GM12865 (cell line): ENCODE measurements at regions not wholly inside any gene's neighbourhood (a gene's known extent, or its start where the extent isn't known, plus 50 kb on each side); places are given as distances from the start of the nearest gene placed in this dataset.

ENCODE experiments used
- DNase-seq: peaks from one replicate; pipeline ENCODE4 v3.0.0; 2010; ENCODE audit warnings: low read depth
- H3K4me3 ChIP-seq: 2 replicates; pipeline ENCODE4 v1.5.1; 2011; ENCODE audit warnings: mild to moderate bottlenecking, low read depth, low read length, control low read depth
- TF ChIP-seq, protein P1 (sequence below): IDR thresholded peaks from 2 replicates; pipeline ENCODE4 v1.5.1; 2011; ENCODE audit warnings: low read length, control low read depth, low read depth, inconsistent platforms; ENCODE audit not compliant: insufficient read depth; ENCODE audit errors: missing control alignments

DNA sequence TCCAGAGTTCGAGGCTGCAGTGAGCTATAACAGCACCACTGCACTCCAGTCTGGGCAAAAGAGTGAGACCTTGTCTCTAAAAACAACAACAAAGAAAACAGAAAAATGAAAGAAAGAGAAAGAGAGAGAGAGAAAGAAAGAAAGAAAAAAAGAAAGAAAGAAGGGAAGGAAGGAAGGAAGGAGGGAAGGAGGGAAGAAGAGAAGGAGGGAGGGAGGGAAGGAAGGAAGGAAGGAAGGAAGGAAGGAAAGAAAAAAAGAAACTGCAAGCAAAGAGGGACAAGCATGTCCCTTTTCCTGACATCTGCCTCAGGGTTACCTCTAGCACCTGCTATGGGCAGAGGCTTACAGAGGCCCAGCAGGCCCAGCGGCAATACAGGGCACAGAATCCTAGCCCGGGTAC, 475.0 kb downstream of the MIAT start:
- no peak for DNase-seq
- no peak overlapping the region for H3K4me3 ChIP-seq
- TF ChIP-seq, protein P1, sequence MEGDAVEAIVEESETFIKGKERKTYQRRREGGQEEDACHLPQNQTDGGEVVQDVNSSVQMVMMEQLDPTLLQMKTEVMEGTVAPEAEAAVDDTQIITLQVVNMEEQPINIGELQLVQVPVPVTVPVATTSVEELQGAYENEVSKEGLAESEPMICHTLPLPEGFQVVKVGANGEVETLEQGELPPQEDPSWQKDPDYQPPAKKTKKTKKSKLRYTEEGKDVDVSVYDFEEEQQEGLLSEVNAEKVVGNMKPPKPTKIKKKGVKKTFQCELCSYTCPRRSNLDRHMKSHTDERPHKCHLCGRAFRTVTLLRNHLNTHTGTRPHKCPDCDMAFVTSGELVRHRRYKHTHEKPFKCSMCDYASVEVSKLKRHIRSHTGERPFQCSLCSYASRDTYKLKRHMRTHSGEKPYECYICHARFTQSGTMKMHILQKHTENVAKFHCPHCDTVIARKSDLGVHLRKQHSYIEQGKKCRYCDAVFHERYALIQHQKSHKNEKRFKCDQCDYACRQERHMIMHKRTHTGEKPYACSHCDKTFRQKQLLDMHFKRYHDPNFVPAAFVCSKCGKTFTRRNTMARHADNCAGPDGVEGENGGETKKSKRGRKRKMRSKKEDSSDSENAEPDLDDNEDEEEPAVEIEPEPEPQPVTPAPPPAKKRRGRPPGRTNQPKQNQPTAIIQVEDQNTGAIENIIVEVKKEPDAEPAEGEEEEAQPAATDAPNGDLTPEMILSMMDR = no peak

DNA sequence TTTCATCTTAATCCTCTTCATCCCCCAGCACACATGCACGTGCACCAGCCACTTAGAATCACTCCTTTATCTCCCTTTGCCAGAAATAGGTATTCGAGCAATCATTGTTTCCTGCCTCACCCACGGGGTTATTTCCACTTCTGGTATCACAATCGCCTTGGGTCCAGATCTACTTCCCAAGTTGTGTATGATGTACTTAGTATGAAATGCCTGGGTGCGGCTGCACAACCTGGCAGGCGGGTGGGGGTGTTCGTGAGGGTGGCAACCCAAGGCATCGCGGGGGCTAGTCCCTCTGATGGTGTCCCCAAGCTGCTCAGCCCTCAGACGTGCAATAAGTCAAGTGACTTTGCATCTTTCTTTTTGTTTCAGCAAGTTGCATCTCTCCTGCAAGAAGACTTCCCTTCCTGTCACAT, 475.6 kb downstream of the MIAT start:
- no peak for DNase-seq
- TF ChIP-seq, protein P1 = no peak
- no peak overlapping the region for H3K4me3 ChIP-seq

DNA sequence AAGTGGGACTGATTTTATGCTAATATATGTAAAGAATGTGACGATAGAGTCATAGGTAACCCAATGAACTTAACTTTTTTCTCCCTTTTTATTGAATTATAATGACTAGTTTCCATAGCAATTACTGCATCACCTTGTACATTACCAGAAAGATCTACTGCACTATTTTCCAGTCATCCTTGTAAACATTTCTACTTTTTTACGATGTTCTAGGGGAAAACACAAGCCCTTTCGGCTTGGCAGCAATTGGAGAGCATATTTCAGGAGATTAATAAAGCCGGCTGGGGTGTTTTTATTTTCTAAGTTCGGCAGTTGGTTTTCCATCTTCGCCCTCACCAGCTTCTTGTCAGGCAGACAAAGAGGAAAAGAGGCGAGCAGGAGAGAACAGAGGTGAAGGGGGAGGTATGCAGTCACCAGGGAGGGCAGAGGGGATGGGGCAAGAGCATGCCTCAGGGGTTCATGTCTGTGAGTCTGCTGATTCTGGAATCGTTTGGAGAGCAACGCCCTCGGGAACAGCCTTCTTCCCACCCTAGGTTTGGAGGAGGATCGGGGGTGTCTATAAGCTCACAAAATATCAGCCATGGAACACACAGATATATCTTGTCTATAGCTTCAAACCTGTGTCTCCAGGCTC, 476.4 kb downstream of the MIAT start:
- TF ChIP-seq, protein P1 = no peak
- no peak for DNase-seq
- no peak overlapping the region for H3K4me3 ChIP-seq

DNA sequence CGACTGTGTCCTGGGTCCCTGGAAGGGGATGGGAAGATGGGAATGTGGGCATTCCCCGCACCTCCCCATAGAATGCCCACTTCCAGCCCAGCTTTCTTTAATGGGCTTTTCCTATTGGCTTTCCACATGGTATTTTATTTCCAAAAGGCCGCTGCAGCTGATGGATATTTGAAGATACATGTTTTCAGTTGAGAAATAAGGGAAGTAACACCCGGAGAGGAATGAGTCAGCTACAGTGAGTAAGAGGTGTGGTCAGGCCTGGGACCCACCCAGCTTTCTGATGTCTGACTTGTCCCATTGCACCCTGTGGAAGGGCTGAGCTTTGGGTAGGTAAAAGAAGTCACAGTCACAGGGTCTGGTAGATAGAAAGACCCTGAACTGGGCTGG, 476.9 kb downstream of the MIAT start:
- TF ChIP-seq, protein P1 = no peak
- DNase-seq = peak; percentile 8
- H3K4me3 ChIP-seq = no peak overlapping the region

DNA sequence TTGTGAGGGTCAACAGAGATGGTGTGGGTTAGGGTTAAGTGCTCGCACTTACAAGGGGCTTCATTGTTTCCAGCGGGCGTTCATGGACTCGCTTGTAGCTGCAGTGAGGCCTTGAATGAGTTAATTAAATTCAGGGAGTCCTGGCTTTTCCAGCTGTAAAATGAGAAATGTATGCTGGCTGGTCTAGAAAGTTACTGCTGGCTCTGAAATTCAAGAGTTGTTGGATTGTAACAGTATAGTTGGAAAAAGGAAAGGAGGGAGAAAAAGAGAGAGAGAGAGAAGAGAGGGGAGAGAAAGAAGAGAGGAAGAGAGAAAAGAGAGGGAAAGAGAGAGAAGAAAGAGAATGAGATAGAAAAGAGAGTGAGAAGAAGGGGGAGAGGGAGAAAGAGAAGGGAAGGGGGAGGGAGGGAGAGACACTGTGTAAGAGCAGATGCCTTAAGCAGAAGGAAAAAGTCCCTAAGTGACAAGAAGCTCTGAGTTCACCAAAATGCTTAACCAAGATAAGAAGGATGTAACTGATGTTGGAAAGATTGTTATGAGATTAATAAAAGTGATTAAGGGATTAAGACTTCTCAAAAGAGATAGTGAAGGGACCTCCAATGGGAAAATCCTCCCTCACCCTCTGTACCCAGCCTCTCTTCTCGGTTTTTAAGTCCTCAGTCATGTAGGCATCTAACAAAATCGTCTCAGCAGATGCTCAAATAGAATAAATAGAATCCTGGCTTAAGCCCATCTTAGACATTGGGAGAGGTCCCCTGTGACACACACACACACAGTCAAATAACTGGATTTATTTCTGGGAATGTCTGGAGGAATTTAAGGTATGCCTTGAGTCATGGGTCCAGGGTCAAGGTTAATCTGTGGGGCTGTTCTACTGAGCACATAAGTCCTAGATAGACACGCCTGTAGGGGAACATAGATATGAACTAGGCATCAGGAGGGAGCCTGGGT, 477.9 kb downstream of the MIAT start:
- no peak for DNase-seq
- TF ChIP-seq, protein P1 = no peak
- H3K4me3 ChIP-seq = no peak overlapping the region

DNA sequence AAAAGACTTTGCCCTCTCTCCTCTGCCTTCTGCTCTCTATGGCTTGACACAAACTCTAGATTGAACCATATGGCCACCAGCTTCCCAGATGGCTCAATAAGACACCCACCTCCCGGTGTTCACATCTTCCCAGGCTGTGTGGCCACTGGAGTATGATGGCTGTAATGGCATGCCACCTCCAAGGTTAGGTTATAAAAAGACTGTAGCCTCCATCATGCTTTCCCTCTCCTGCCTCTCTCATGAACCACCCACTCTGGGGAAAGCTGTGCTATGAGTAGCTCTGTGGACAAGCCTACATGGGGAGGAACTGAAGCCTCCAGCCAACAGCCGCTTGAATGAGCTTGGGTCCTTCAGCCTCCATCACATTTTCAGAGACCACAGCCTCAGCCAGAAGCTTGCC, 479.2 kb downstream of the MIAT start:
- no peak for DNase-seq
- TF ChIP-seq, protein P1 = no peak
- no peak overlapping the region for H3K4me3 ChIP-seq

DNA sequence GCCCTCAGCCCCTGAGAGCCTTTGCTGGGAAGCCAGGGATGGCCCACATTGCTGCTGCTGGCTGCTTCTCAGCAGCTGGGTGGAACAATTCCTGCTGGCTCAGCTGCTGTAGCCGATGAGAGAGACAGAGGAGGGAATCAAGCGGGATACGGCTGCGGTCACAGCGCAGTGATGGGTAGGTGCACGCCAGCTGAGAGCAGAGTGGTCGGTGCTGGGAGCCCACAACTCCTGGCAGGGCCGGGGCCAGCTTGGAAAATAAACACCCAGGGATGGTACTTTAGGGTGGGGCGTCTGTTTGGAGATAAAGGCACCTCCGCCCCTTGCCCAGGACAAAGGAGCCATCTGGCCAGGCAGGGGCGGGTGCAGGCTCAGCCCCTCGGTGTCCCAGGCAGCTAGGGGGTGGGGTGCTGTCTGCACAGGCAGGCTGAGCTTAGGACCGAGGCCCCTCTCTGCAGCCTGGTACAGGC, 480.5 kb downstream of the MIAT start:
- no peak for DNase-seq
- TF ChIP-seq, protein P1 = no peak
- no peak overlapping the region for H3K4me3 ChIP-seq
